ENCODE measurements at regions not wholly inside any gene's neighbourhood (a gene's known extent, or its start where the extent isn't known, plus 50 kb on each side); places are given as distances from the start of the nearest gene placed in this dataset.

DNA sequence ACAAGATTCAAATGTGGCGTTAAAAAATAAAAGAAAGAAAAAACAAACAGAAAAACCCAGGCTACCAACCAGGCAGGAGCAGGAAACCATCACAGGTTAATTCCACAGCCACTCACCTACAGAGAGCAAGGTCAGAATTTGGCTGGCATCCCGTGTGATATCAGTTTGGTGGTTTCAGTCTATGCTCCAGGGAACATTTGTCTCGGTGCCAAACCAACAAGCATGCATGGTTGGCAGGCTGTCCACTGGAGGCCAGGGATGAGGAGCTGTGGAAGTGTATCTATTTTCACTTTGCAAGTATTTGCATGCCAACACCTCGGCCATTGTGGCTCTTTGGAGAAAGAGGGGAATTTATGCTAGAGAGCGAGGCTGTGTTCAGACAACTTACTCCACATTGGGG lies 53.1 kb upstream of the PROX1 start:
- Histone ChIP-seq H3K4me3 (no peak overlapping the region), H3K4me1 (no peaks in the 10 kb centered on the region), H3K36me3 (no peaks in the 10 kb centered on the region), H3K27me3 (peaks cover 6% of the 10 kb centered on the region), H3K9me3 (no peaks in the 10 kb centered on the region), H3K27ac (no peak overlapping the region)
- 48% methylated on average over 5 of the region's 5 CpGs for WGBS
- no peak for DNase-seq (ENCODE audit: low spot score in 2 of 2)
- TF ChIP-seq POLR2AphosphoS5 (IDR thresholded peaks at IDR 0.05): no peak
- no peak for TF ChIP-seq EP300 (IDR thresholded peaks at IDR 0.05)
- TF ChIP-seq, protein P1, sequence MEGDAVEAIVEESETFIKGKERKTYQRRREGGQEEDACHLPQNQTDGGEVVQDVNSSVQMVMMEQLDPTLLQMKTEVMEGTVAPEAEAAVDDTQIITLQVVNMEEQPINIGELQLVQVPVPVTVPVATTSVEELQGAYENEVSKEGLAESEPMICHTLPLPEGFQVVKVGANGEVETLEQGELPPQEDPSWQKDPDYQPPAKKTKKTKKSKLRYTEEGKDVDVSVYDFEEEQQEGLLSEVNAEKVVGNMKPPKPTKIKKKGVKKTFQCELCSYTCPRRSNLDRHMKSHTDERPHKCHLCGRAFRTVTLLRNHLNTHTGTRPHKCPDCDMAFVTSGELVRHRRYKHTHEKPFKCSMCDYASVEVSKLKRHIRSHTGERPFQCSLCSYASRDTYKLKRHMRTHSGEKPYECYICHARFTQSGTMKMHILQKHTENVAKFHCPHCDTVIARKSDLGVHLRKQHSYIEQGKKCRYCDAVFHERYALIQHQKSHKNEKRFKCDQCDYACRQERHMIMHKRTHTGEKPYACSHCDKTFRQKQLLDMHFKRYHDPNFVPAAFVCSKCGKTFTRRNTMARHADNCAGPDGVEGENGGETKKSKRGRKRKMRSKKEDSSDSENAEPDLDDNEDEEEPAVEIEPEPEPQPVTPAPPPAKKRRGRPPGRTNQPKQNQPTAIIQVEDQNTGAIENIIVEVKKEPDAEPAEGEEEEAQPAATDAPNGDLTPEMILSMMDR (IDR thresholded peaks at IDR 0.05): no peak
- TF ChIP-seq POLR2A (IDR thresholded peaks at IDR 0.05): no peak

DNA sequence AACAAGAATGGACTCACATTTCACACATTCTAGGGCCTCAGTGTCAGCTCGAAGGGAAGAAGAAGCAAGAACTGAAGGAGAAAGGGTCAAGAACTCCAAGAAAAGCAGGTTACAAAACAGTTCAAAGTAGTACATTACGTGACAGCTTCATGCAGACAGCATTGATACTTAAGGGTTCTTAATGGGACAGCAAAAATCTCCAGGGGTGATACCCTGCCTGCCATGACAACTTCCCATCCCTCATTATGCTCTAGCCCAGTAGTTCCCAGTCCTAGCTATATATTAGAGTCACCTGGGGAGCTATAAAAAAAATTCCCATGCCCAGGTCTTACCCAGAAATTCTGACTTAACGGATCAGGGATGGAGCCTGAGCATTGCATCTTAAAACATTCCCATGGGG lies 51.2 kb upstream of the PROX1 start:
- no peak overlapping the region for H3K27ac ChIP-seq
- no peak for DNase-seq (ENCODE audit: low spot score in 2 of 2)
- H3K36me3 ChIP-seq: no peaks in the 10 kb centered on the region
- no peaks in the 10 kb centered on the region for H3K27me3 ChIP-seq
- H3K4me1 ChIP-seq: no peaks in the 10 kb centered on the region
- WGBS: 78% methylated on average over 3 of the region's 3 CpGs
- no peak overlapping the region for H3K4me3 ChIP-seq
- no peaks in the 10 kb centered on the region for H3K9me3 ChIP-seq
- no peak for TF ChIP-seq POLR2A (IDR thresholded peaks at IDR 0.05)
- TF ChIP-seq, protein P1 (IDR thresholded peaks at IDR 0.05): no peak
- no peak for TF ChIP-seq POLR2AphosphoS5 (IDR thresholded peaks at IDR 0.05)
- no peak for TF ChIP-seq EP300 (IDR thresholded peaks at IDR 0.05)
